ENCODE measurements at regions not wholly inside any gene's neighbourhood (a gene's known extent, or its start where the extent isn't known, plus 50 kb on each side); places are given as distances from the start of the nearest gene placed in this dataset.

- no peak for DNase-seq (ENCODE audit: extremely low read depth, low read depth, low spot score)
Observed at GRCh38 chr10:21069278-21069677, 172.2 kb upstream of the NEBL start.

GRCh38 chr10:21068026-21068656 lies 171.0 kb upstream of the NEBL start:
- DNase-seq (ENCODE audit: extremely low read depth, low read depth, low spot score): no peak

- DNase-seq (ENCODE audit: extremely low read depth, low read depth, low spot score): no peak
Observed at GRCh38 chr10:21065621-21066248, 168.6 kb upstream of the NEBL start.

- DNase-seq (ENCODE audit: extremely low read depth, low read depth, low spot score): no peak
Observed at GRCh38 chr10:21061982-21062381, 164.9 kb upstream of the NEBL start.

- no peak for DNase-seq (ENCODE audit: extremely low read depth, low read depth, low spot score)
Observed at GRCh38 chr10:21061184-21061583, 164.1 kb upstream of the NEBL start.

- no peak for DNase-seq (ENCODE audit: extremely low read depth, low read depth, low spot score)
Observed at GRCh38 chr10:21060626-21061025, 163.5 kb upstream of the NEBL start.

- no peak for DNase-seq (ENCODE audit: extremely low read depth, low read depth, low spot score)
Observed at GRCh38 chr10:21057989-21058388, 160.9 kb upstream of the NEBL start.

- no peak for DNase-seq (ENCODE audit: extremely low read depth, low read depth, low spot score)
Observed at GRCh38 chr10:21057436-21057835, 160.3 kb upstream of the NEBL start.

- DNase-seq (ENCODE audit: extremely low read depth, low read depth, low spot score): no peak
Observed at GRCh38 chr10:21056461-21056860, 159.3 kb upstream of the NEBL start.

GRCh38 chr10:21055339-21056135 lies 158.4 kb upstream of the NEBL start:
- no peak for DNase-seq (ENCODE audit: extremely low read depth, low read depth, low spot score)

GRCh38 chr10:21053953-21054690 lies 157.0 kb upstream of the NEBL start:
- no peak for DNase-seq (ENCODE audit: extremely low read depth, low read depth, low spot score)

- no peak for DNase-seq (ENCODE audit: extremely low read depth, low read depth, low spot score)
Observed at GRCh38 chr10:21052709-21053104, 155.6 kb upstream of the NEBL start.

GRCh38 chr10:21052072-21052708 lies 155.1 kb upstream of the NEBL start:
- DNase-seq (ENCODE audit: extremely low read depth, low read depth, low spot score): no peak

- DNase-seq (ENCODE audit: extremely low read depth, low read depth, low spot score): no peak
Observed at GRCh38 chr10:21049482-21049881, 152.4 kb upstream of the NEBL start.

- DNase-seq (ENCODE audit: extremely low read depth, low read depth, low spot score): no peak
Observed at GRCh38 chr10:21048068-21048467, 151.0 kb upstream of the NEBL start.

GRCh38 chr10:21047511-21047910 lies 150.4 kb upstream of the NEBL start:
- DNase-seq (ENCODE audit: extremely low read depth, low read depth, low spot score): no peak

- no peak for DNase-seq (ENCODE audit: extremely low read depth, low read depth, low spot score)
Observed at GRCh38 chr10:21047096-21047495, 150.0 kb upstream of the NEBL start.

- no peak for DNase-seq (ENCODE audit: extremely low read depth, low read depth, low spot score)
Observed at GRCh38 chr10:21043044-21043443, 145.9 kb upstream of the NEBL start.

GRCh38 chr10:21042536-21042935 lies 145.4 kb upstream of the NEBL start:
- DNase-seq (ENCODE audit: extremely low read depth, low read depth, low spot score): no peak

- DNase-seq (ENCODE audit: extremely low read depth, low read depth, low spot score): no peak
Observed at GRCh38 chr10:21041763-21042458, 144.8 kb upstream of the NEBL start.
